HCT116 (cell line): ENCODE measurements at regions not wholly inside any gene's neighbourhood (a gene's known extent, or its start where the extent isn't known, plus 50 kb on each side); places are given as distances from the start of the nearest gene placed in this dataset.

Experiments
- ATAC-seq: fragments of 200-7000 bp; cut with Tn5 transposase; 2 replicates; pipeline ENCODE4 v1.9.1; 2020; ENCODE audit warnings: mild to moderate bottlenecking, moderate library complexity
- BruUV-seq: library from RNA; stranded (reverse); fragments of 400-500 nt; replicated peaks from 2 replicates; lab custom pipeline; 2021; lab: Mats Ljungman, UMichigan
- CTCF ChIA-PET: fragments of 300-600 bp; sonication (Branson Sonifier 250); formaldehyde crosslinking; loops from one replicate; lab custom pipeline; 2021; ENCODE audit warnings: antibody characterized with exemption; lab: Charles Lee
- POLR2A ChIA-PET: fragments of 300-600, 350-600 bp; sonication (Branson Sonifier 250); formaldehyde crosslinking; loops from one replicate; lab custom pipeline; 2021; ENCODE audit warnings: antibody characterized with exemption; lab: Charles Lee
- RAD21 ChIA-PET, 2 experiments: fragments of 300-600 bp; sonication (Branson Sonifier 250); formaldehyde crosslinking; loops; one replicate each; lab custom pipeline; 2023; ENCODE audit warnings: low total read pairs in 2 of 2; ENCODE audit not compliant: uncharacterized antibody in 2 of 2, unreplicated experiment in 2 of 2, low non-redundant PET in 1 of 2; lab: Charles Lee
- DNase-seq: peaks from one replicate; pipeline ENCODE4 v3.0.0-alpha.2; 2010; ENCODE audit warnings: low read depth, low spot score
- H2AFZ ChIP-seq: fragments of 200-600 bp; shearing (Covaris generic), sonication (generic); 2 replicates; pipeline ENCODE4 v1.6.1; 2017; ENCODE audit warnings: low read depth, mixed run types, mixed read lengths, antibody characterized with exemption, low read length; ENCODE audit not compliant: poor library complexity, severe bottlenecking
- H3K27ac ChIP-seq: 2 replicates; pipeline ENCODE4 v1.5.1; 2012; ENCODE audit warnings: low read depth, low read length
- H3K27me3 ChIP-seq: fragments of 200-600 bp; sonication (generic); 2 replicates; pipeline ENCODE4 v1.6.1; 2016; ENCODE audit warnings: mixed run types, low read length, mixed read lengths; ENCODE audit not compliant: insufficient read depth
- H3K36me3 ChIP-seq, 2 experiments: fragments of 200-500 bp in 1 of 2; fragments of 200-600 bp in 1 of 2; sonication (Bioruptor generic) in 1 of 2; sonication (generic) in 1 of 2; 2 replicates each; pipeline versions ENCODE4 v1.5.1 to v1.6.1; 2014 to 2016; ENCODE audit warnings: low read length in 2 of 2, inconsistent platforms in 1 of 2, mixed read lengths in 1 of 2, mixed run types in 1 of 2; ENCODE audit not compliant: insufficient read depth in 2 of 2, control insufficient read depth in 1 of 2
- H3K4me1 ChIP-seq, 2 experiments: fragments of 200-600 bp in 1 of 2; sonication (generic) in 1 of 2; 2 replicates each; pipeline versions ENCODE4 v1.5.1 to v1.6.1; 2012 to 2017; ENCODE audit warnings: low read length in 2 of 2, inconsistent platforms in 1 of 2, mild to moderate bottlenecking in 1 of 2, mixed read lengths in 1 of 2, mixed run types in 1 of 2, moderate library complexity in 1 of 2; ENCODE audit not compliant: insufficient read depth in 2 of 2, control insufficient read depth in 1 of 2
- H3K4me2 ChIP-seq: fragments of 200-600 bp; sonication (generic); 2 replicates; pipeline ENCODE4 v1.6.1; 2017; ENCODE audit warnings: mixed run types, low read length, mixed read lengths
- H3K4me3 ChIP-seq, 2 experiments: fragments of 200-600 bp in 1 of 2; sonication (generic) in 1 of 2; replicated peaks in 1 of 2; 2 replicates each; pipeline ENCODE4 v1.5.1; 2011 to 2016; ENCODE audit warnings: low read length in 2 of 2, control low read depth in 1 of 2, low read depth in 1 of 2, mild to moderate bottlenecking in 1 of 2, mixed read lengths in 1 of 2, mixed run types in 1 of 2
- H3K79me2 ChIP-seq: fragments of 200-600 bp; sonication (generic); 2 replicates; pipeline ENCODE4 v1.6.1; 2017; ENCODE audit warnings: mild to moderate bottlenecking, mixed run types, low read length, moderate library complexity, mixed read lengths; ENCODE audit not compliant: insufficient read depth
- H3K9ac ChIP-seq: fragments of 200-600 bp; sonication (generic); 2 replicates; pipeline ENCODE4 v1.6.1; 2016; ENCODE audit warnings: low read length, mixed read lengths
- H3K9me2 ChIP-seq: fragments of 200-600 bp; sonication (generic), shearing (Covaris generic); 2 replicates; pipeline ENCODE4 v1.6.1; 2017; ENCODE audit warnings: mixed run types, mild to moderate bottlenecking, moderate library complexity; ENCODE audit not compliant: insufficient read depth
- H3K9me3 ChIP-seq, 2 experiments: fragments of 200-500 bp in 1 of 2; fragments of 200-600 bp in 1 of 2; sonication (Bioruptor generic) in 1 of 2; sonication (generic) in 1 of 2; 2 replicates each; pipeline ENCODE4 v1.6.1; 2014 to 2017; ENCODE audit warnings: low read length in 2 of 2, mixed read lengths in 2 of 2, inconsistent platforms in 1 of 2, low read depth in 1 of 2, mild to moderate bottlenecking in 1 of 2, mixed run types in 1 of 2, moderate library complexity in 1 of 2; ENCODE audit not compliant: control insufficient read depth in 1 of 2, insufficient read depth in 1 of 2
- H4K20me1 ChIP-seq: fragments of 200-600 bp; sonication (generic), shearing (Covaris generic); 2 replicates; pipeline ENCODE4 v1.6.1; 2017; ENCODE audit warnings: mixed run types, mild to moderate bottlenecking, moderate library complexity; ENCODE audit not compliant: insufficient read depth
- CEBPB ChIP-seq: IDR thresholded peaks from 2 replicates; pipeline ENCODE4 v1.6.1; 2012; ENCODE audit warnings: low read depth
- JUND ChIP-seq: IDR thresholded peaks from 2 replicates; pipeline ENCODE4 v1.6.1; 2012
- POLR2AphosphoS5 ChIP-seq: IDR thresholded peaks from 2 replicates; pipeline ENCODE4 v1.6.1; 2011; ENCODE audit warnings: mild to moderate bottlenecking, low read depth, low read length, moderate library complexity
- RAD21 ChIP-seq: IDR thresholded peaks from 2 replicates; pipeline ENCODE4 v1.6.1; 2012; ENCODE audit warnings: low read depth, mild to moderate bottlenecking
- SIN3A ChIP-seq: IDR thresholded peaks from 2 replicates; pipeline ENCODE4 v1.6.1; 2012; ENCODE audit warnings: low read depth
- SP1 ChIP-seq: IDR thresholded peaks from 2 replicates; pipeline ENCODE4 v1.6.1; 2012; ENCODE audit warnings: low read depth
- SRF ChIP-seq: IDR thresholded peaks from 2 replicates; pipeline ENCODE4 v1.6.1; 2012; ENCODE audit warnings: low read depth
- TCF7L2 ChIP-seq: IDR thresholded peaks from 2 replicates; pipeline ENCODE4 v1.7.0; 2011; ENCODE audit warnings: borderline replicate concordance, inconsistent platforms; ENCODE audit not compliant: insufficient read depth, insufficient read length; ENCODE audit errors: extremely low read depth
- ZNF274 ChIP-seq: fragments of 200-500 bp; sonication (Bioruptor generic); IDR thresholded peaks from 2 replicates; pipeline ENCODE4 v1.6.1; 2014; ENCODE audit warnings: mild to moderate bottlenecking, low read depth, low read length, inconsistent platforms
- intact Hi-C: fragments of 100-400 bp; cut with micrococcal nuclease; formaldehyde crosslinking; loops from 2 replicates; pipeline ENCODE4 v1.10.0; 2022
- TF ChIP-seq, protein P1 (sequence below): IDR thresholded peaks from 2 replicates; pipeline ENCODE4 v1.6.1; 2012
- TF ChIP-seq, protein P2 (sequence below): IDR thresholded peaks from 2 replicates; pipeline ENCODE4 v1.6.1; 2012; ENCODE audit warnings: low read depth

DNA sequence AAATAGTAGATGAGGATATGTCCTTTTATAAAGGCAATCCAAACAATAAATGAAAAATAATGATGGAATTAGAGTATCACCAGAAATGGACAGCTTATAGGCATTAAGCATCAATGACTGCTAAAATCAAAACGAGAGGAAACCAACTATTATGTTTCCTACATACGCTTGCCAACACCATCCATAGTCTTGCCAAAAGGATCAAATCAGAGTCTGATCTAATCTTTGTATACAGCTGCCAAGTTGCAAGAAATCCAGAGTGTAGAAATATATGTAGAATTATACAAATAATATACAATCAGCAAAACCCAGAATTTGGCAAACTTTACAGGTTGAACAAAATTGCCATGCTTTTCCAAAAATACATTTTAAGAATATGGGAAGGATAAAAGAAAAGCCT is 1661.6 kb downstream of the SLITRK1 start:
- intact Hi-C loops, result no loop called here
- Histone ChIP-seq H3K4me1 (no peaks in the 10 kb centered on the region), H3K79me2 (no peaks in the 10 kb centered on the region), H4K20me1 (no peaks in the 10 kb centered on the region), H3K9me2 (no peaks in the 10 kb centered on the region), H2AFZ (no peak overlapping the region), H3K4me2 (no peak overlapping the region), H3K27me3 (no peaks in the 10 kb centered on the region), H3K36me3 (no peaks in the 10 kb centered on the region), H3K4me3 (no peak overlapping the region), H3K27ac (no peak overlapping the region), H3K9me3 (peaks cover 0 to 4% of the 10 kb centered on the region in 2 experiments; a peak in 1 of 4 replicates), H3K9ac (no peak overlapping the region)
- ATAC-seq, result no peak
- TF ChIP-seq ZNF274, result no peak
- no peak for TF ChIP-seq RAD21
- no peak for TF ChIP-seq JUND
- TF ChIP-seq POLR2AphosphoS5, result no peak
- no peak for TF ChIP-seq SRF
- TF ChIP-seq, protein P1, sequence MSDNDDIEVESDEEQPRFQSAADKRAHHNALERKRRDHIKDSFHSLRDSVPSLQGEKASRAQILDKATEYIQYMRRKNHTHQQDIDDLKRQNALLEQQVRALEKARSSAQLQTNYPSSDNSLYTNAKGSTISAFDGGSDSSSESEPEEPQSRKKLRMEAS, result no peak
- TF ChIP-seq, protein P2, sequence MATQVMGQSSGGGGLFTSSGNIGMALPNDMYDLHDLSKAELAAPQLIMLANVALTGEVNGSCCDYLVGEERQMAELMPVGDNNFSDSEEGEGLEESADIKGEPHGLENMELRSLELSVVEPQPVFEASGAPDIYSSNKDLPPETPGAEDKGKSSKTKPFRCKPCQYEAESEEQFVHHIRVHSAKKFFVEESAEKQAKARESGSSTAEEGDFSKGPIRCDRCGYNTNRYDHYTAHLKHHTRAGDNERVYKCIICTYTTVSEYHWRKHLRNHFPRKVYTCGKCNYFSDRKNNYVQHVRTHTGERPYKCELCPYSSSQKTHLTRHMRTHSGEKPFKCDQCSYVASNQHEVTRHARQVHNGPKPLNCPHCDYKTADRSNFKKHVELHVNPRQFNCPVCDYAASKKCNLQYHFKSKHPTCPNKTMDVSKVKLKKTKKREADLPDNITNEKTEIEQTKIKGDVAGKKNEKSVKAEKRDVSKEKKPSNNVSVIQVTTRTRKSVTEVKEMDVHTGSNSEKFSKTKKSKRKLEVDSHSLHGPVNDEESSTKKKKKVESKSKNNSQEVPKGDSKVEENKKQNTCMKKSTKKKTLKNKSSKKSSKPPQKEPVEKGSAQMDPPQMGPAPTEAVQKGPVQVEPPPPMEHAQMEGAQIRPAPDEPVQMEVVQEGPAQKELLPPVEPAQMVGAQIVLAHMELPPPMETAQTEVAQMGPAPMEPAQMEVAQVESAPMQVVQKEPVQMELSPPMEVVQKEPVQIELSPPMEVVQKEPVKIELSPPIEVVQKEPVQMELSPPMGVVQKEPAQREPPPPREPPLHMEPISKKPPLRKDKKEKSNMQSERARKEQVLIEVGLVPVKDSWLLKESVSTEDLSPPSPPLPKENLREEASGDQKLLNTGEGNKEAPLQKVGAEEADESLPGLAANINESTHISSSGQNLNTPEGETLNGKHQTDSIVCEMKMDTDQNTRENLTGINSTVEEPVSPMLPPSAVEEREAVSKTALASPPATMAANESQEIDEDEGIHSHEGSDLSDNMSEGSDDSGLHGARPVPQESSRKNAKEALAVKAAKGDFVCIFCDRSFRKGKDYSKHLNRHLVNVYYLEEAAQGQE, result no peak
- TF ChIP-seq TCF7L2, result no peak
- TF ChIP-seq SIN3A, result no peak
- TF ChIP-seq SP1, result no peak
- no peak for TF ChIP-seq CEBPB
- DNase-seq, result no peak
- POLR2A ChIA-PET, result no interaction called here
- BruUV-seq, result no TSS peak
- CTCF ChIA-PET, result no interaction called here
- RAD21 ChIA-PET, result no interaction called here
